NT2/D1 (cell line): ENCODE measurements at regions not wholly inside any gene's neighbourhood (a gene's known extent, or its start where the extent isn't known, plus 50 kb on each side); places are given as distances from the start of the nearest gene placed in this dataset.

Experiments
- YY1 ChIP-seq: IDR thresholded peaks from 2 replicates; pipeline ENCODE4 v1.6.1; 2011; ENCODE audit not compliant: insufficient read length, insufficient read depth
- ZNF274 ChIP-seq: IDR thresholded peaks from 2 replicates; pipeline ENCODE4 v1.6.1; 2011; ENCODE audit warnings: mild to moderate bottlenecking, low read depth, low read length

- TF ChIP-seq YY1 (no peak), ZNF274 (no peak)
These were observed 538.3 kb downstream of the SLITRK6 start for GRCh38 chr13:85260896-85261295.
